ENCODE measurements at regions not wholly inside any gene's neighbourhood (a gene's known extent, or its start where the extent isn't known, plus 50 kb on each side); places are given as distances from the start of the nearest gene placed in this dataset.

DNA sequence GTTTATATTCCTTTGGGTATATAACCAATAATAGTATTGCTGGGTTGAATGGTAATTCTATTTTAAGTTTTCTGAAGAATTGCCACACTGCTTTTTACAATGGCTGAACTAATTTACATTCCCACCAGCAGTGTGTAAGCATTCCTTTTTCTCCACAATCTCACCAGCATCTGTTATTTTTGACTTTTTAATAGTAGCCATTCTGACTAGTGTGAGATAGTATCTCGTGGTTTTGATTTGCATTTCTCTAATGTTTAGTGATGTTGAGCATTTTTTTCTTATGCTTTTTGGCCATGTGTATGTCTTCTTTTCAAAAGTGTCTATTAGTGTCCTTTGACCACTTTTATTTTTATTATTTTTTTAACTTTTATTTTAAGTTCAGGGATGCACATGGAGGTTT is 275.3 kb downstream of the METTL15 start:
- in situ Hi-C loops (cut with HindIII; ENCODE audit: low pct_unique_long_range_greater_than_20kb, low sequenced_read_pairs): no loop called here
- DNase-seq (ENCODE audit: low read depth, low spot score): no peak

Small RNA genes lying in the stretch of these regions (small RNA-seq; reads per million reads assigned to genes)
- gene MIR8068 (0 reads per million in 2 experiments), gene RN7SL240P (0 reads per million in 2 experiments)

Measured in SK-MEL-5 (cell line).